Activated T-cell treated with anti-CD3 and anti-CD28 coated beads, Interleukin-2, amount 50 U/mL, for 72 hours (primary cell): ENCODE measurements at regions not wholly inside any gene's neighbourhood (a gene's known extent, or its start where the extent isn't known, plus 50 kb on each side); places are given as distances from the start of the nearest gene placed in this dataset.

Experiments used
- ATAC-seq, 2 donors: fragments of 150-1000 bp; cut with Tn5 transposase; replicated peaks in 1 of 2; 2 replicates each; pipeline ENCODE4 v1.10.0; 2021; ENCODE audit warnings: moderate library complexity in 2 of 2, mild to moderate bottlenecking in 1 of 2
- DNase-seq, 2 donors: peaks; one replicate each; pipeline ENCODE4 v3.0.0; 2021 to 2022; ENCODE audit warnings: mixed read lengths in 1 of 2
- H3K27ac Mint-ChIP-seq: one replicate; pipeline ENCODE4 v1.8.0; 2022; ENCODE audit warnings: mild to moderate bottlenecking, moderate library complexity, mixed read lengths
- H3K27me3 Mint-ChIP-seq: one replicate; pipeline ENCODE4 v1.8.0; 2022; ENCODE audit warnings: low read depth, mixed read lengths
- H3K36me3 Mint-ChIP-seq, 2 donors: one replicate each; pipeline ENCODE4 v1.8.0; 2022; ENCODE audit warnings: mixed read lengths in 2 of 2, mild to moderate bottlenecking in 1 of 2; ENCODE audit not compliant: insufficient read depth in 2 of 2
- H3K4me1 Mint-ChIP-seq: one replicate; pipeline ENCODE4 v1.8.0; 2022; ENCODE audit warnings: low read depth, mixed read lengths
- H3K4me3 Mint-ChIP-seq, 2 donors: one replicate each; pipeline ENCODE4 v1.8.0; 2022; ENCODE audit warnings: mild to moderate bottlenecking in 2 of 2, mixed read lengths in 2 of 2, moderate library complexity in 2 of 2
- H3K9me3 Mint-ChIP-seq, 2 donors: one replicate each; pipeline ENCODE4 v1.8.0; 2022; ENCODE audit warnings: mixed read lengths in 2 of 2

GRCh38 chr7:424301-424935 is 95.2 kb downstream of the PDGFA start:
- Mint-ChIP-seq H3K27ac (no peak overlapping the region), H3K9me3 (peaks cover 0 to 2% of the 10 kb centered on the region in 2 donors), H3K4me1 (no peaks in the 10 kb centered on the region), H3K27me3 (no peaks in the 10 kb centered on the region), H3K4me3 (no peak overlapping the region), H3K36me3 (no peaks in the 10 kb centered on the region)
- DNase-seq (no peak), ATAC-seq (no peak)

- DNase-seq, result no peak
Measured at GRCh38 chr7:424961-425793, 94.5 kb downstream of the PDGFA start.

GRCh38 chr7:425794-426188 is 93.9 kb downstream of the PDGFA start:
- Mint-ChIP-seq H3K36me3 (no peaks in the 10 kb centered on the region), H3K27ac (no peak overlapping the region), H3K4me1 (no peaks in the 10 kb centered on the region), H3K27me3 (no peaks in the 10 kb centered on the region), H3K9me3 (peaks cover 0 to 2% of the 10 kb centered on the region in 2 donors), H3K4me3 (no peak overlapping the region)
- ATAC-seq (no peak), DNase-seq (no peak)

More at GRCh38 chr7:424961-425793, 94.5 kb downstream of the PDGFA start:
- Mint-ChIP-seq H3K4me1 (no peaks in the 10 kb centered on the region), H3K36me3 (no peaks in the 10 kb centered on the region), H3K4me3 (no peak overlapping the region), H3K9me3 (peaks cover 0 to 2% of the 10 kb centered on the region in 2 donors), H3K27me3 (no peaks in the 10 kb centered on the region), H3K27ac (no peak overlapping the region)
- no peak for ATAC-seq

- Mint-ChIP-seq H3K9me3 (peaks cover 0 to 2% of the 10 kb centered on the region in 2 donors), H3K27ac (no peak overlapping the region), H3K4me3 (no peak overlapping the region), H3K36me3 (no peaks in the 10 kb centered on the region), H3K4me1 (no peaks in the 10 kb centered on the region), H3K27me3 (no peaks in the 10 kb centered on the region)
- no peak for ATAC-seq
- DNase-seq, result no peak
Measured at GRCh38 chr7:426510-426909, 93.1 kb downstream of the PDGFA start.

- peaks cover 0 to 2% of the 10 kb centered on the region in 2 donors for H3K9me3 Mint-ChIP-seq
- no peak overlapping the region for H3K4me3 Mint-ChIP-seq
- H3K4me1 Mint-ChIP-seq, result no peaks in the 10 kb centered on the region
- H3K36me3 Mint-ChIP-seq, result no peaks in the 10 kb centered on the region
- H3K27me3 Mint-ChIP-seq, result no peaks in the 10 kb centered on the region
- no peak overlapping the region for H3K27ac Mint-ChIP-seq
- DNase-seq, result no peak
- ATAC-seq, result no peak
Measured at GRCh38 chr7:427506-428103, 92.0 kb downstream of the PDGFA start.

GRCh38 chr7:428387-428786 is 91.3 kb downstream of the PDGFA start:
- no peak for ATAC-seq
- Mint-ChIP-seq H3K4me1 (no peaks in the 10 kb centered on the region), H3K27ac (no peak overlapping the region), H3K27me3 (no peaks in the 10 kb centered on the region), H3K36me3 (no peaks in the 10 kb centered on the region), H3K4me3 (no peak overlapping the region), H3K9me3 (peaks cover 0 to 2% of the 10 kb centered on the region in 2 donors)
- DNase-seq, result no peak

GRCh38 chr7:428927-429827 is 90.5 kb downstream of the PDGFA start:
- ATAC-seq (no peak), DNase-seq (no peak)
- Mint-ChIP-seq H3K9me3 (peaks cover 0 to 2% of the 10 kb centered on the region in 2 donors), H3K27me3 (no peaks in the 10 kb centered on the region), H3K4me1 (no peaks in the 10 kb centered on the region), H3K4me3 (no peak overlapping the region), H3K27ac (no peak overlapping the region), H3K36me3 (no peaks in the 10 kb centered on the region)

GRCh38 chr7:429828-430180 is 89.8 kb downstream of the PDGFA start:
- no peaks in the 10 kb centered on the region for H3K4me1 Mint-ChIP-seq
- H3K4me3 Mint-ChIP-seq, result no peak overlapping the region
- H3K36me3 Mint-ChIP-seq, result no peaks in the 10 kb centered on the region
- ATAC-seq (no peak), DNase-seq (no peak)
- H3K9me3 Mint-ChIP-seq, result peaks cover 0 to 2% of the 10 kb centered on the region in 2 donors
- H3K27ac Mint-ChIP-seq, result no peak overlapping the region
- no peaks in the 10 kb centered on the region for H3K27me3 Mint-ChIP-seq

GRCh38 chr7:431041-431440 is 88.6 kb downstream of the PDGFA start:
- Mint-ChIP-seq H3K27ac (no peak overlapping the region), H3K9me3 (peaks cover 0 to 2% of the 10 kb centered on the region in 2 donors), H3K4me3 (no peak overlapping the region), H3K27me3 (no peaks in the 10 kb centered on the region), H3K4me1 (peaks cover 10% of the 10 kb centered on the region), H3K36me3 (no peaks in the 10 kb centered on the region)
- DNase-seq, result no peak
- ATAC-seq, result no peak

- no peaks in the 10 kb centered on the region for H3K36me3 Mint-ChIP-seq
- H3K4me3 Mint-ChIP-seq, result no peak overlapping the region
- no peak for DNase-seq
- H3K9me3 Mint-ChIP-seq, result peaks cover 0 to 2% of the 10 kb centered on the region in 2 donors
- peaks cover 10% of the 10 kb centered on the region for H3K4me1 Mint-ChIP-seq
- H3K27me3 Mint-ChIP-seq, result no peaks in the 10 kb centered on the region
- ATAC-seq, result no peak
- no peak overlapping the region for H3K27ac Mint-ChIP-seq
Measured at GRCh38 chr7:431658-432111, 88.0 kb downstream of the PDGFA start.

GRCh38 chr7:432256-432655 is 87.4 kb downstream of the PDGFA start:
- Mint-ChIP-seq H3K4me1 (peaks cover 10% of the 10 kb centered on the region), H3K4me3 (no peak overlapping the region), H3K9me3 (peaks cover 0 to 2% of the 10 kb centered on the region in 2 donors), H3K27ac (no peak overlapping the region), H3K36me3 (no peaks in the 10 kb centered on the region), H3K27me3 (no peaks in the 10 kb centered on the region)
- ATAC-seq (no peak), DNase-seq (no peak)

- H3K36me3 Mint-ChIP-seq, result no peaks in the 10 kb centered on the region
- no peak for DNase-seq
- no peaks in the 10 kb centered on the region for H3K9me3 Mint-ChIP-seq
- no peak overlapping the region for H3K4me3 Mint-ChIP-seq
- no peaks in the 10 kb centered on the region for H3K27me3 Mint-ChIP-seq
- H3K27ac Mint-ChIP-seq, result no peak overlapping the region
- no peak for ATAC-seq
- peaks cover 10% of the 10 kb centered on the region for H3K4me1 Mint-ChIP-seq
Measured at GRCh38 chr7:432933-433332, 86.7 kb downstream of the PDGFA start.

GRCh38 chr7:433558-433957 is 86.1 kb downstream of the PDGFA start:
- Mint-ChIP-seq H3K36me3 (no peaks in the 10 kb centered on the region), H3K27me3 (no peaks in the 10 kb centered on the region), H3K4me3 (no peak overlapping the region), H3K9me3 (no peaks in the 10 kb centered on the region), H3K27ac (no peak overlapping the region), H3K4me1 (peaks cover 10% of the 10 kb centered on the region)
- DNase-seq (no peak), ATAC-seq (no peak)
